HuH-7 (cell line): ENCODE measurements at regions not wholly inside any gene's neighbourhood (a gene's known extent, or its start where the extent isn't known, plus 50 kb on each side); places are given as distances from the start of the nearest gene placed in this dataset.

ENCODE experiments used
- DNase-seq: peaks from one replicate; pipeline ENCODE4 v3.0.0; 2011; ENCODE audit warnings: low spot score

- DNase-seq, result no peak
These were observed 409.9 kb downstream of the MTX2 start for GRCh38 chr2:176679061-176679669.

- DNase-seq, result no peak
These were observed 411.8 kb downstream of the MTX2 start for GRCh38 chr2:176680916-176681516.

GRCh38 chr2:176681584-176682115, 412.4 kb downstream of the MTX2 start:
- DNase-seq, result no peak

- DNase-seq, result no peak
These were observed 413.0 kb downstream of the MTX2 start for GRCh38 chr2:176682278-176682677.

GRCh38 chr2:176683618-176684111, 414.4 kb downstream of the MTX2 start:
- no peak for DNase-seq

GRCh38 chr2:176685908-176686307, 416.7 kb downstream of the MTX2 start:
- DNase-seq, result no peak

GRCh38 chr2:176686328-176686727, 417.1 kb downstream of the MTX2 start:
- DNase-seq, result no peak

- no peak for DNase-seq
These were observed 418.1 kb downstream of the MTX2 start for GRCh38 chr2:176687342-176687741.

- DNase-seq, result no peak
These were observed 418.7 kb downstream of the MTX2 start for GRCh38 chr2:176687944-176688343.

GRCh38 chr2:176689711-176690110, 420.5 kb downstream of the MTX2 start:
- DNase-seq, result no peak

- DNase-seq, result no peak
These were observed 422.2 kb downstream of the MTX2 start for GRCh38 chr2:176691471-176691870.

GRCh38 chr2:176692533-176692932, 423.3 kb downstream of the MTX2 start:
- no peak for DNase-seq

GRCh38 chr2:176699098-176699497, 429.9 kb downstream of the MTX2 start:
- no peak for DNase-seq

- no peak for DNase-seq
These were observed 430.4 kb downstream of the MTX2 start for GRCh38 chr2:176699644-176700043.

- DNase-seq, result no peak
These were observed 432.9 kb downstream of the MTX2 start for GRCh38 chr2:176702131-176702530.

- DNase-seq, result no peak
These were observed 435.1 kb downstream of the MTX2 start for GRCh38 chr2:176704282-176704858.

- no peak for DNase-seq
These were observed 440.1 kb downstream of the MTX2 start for GRCh38 chr2:176709149-176709951.

GRCh38 chr2:176709991-176710390, 440.7 kb downstream of the MTX2 start:
- no peak for DNase-seq

GRCh38 chr2:176710657-176711186, 441.5 kb downstream of the MTX2 start:
- DNase-seq, result no peak

GRCh38 chr2:176725873-176726645, 456.8 kb downstream of the MTX2 start:
- DNase-seq, result no peak

GRCh38 chr2:176727696-176728095, 458.5 kb downstream of the MTX2 start:
- no peak for DNase-seq
